IMR-90 (cell line): ENCODE measurements at regions not wholly inside any gene's neighbourhood (a gene's known extent, or its start where the extent isn't known, plus 50 kb on each side); places are given as distances from the start of the nearest gene placed in this dataset.

Source experiments
- ATAC-seq: fragments of 200-7000 bp; cut with Tn5 transposase; 2 replicates; pipeline ENCODE4 v1.9.1; 2020; ENCODE audit warnings: low read depth, mild to moderate bottlenecking, moderate library complexity
- BruUV-seq: library from RNA; stranded (reverse); fragments of 400-500 nt; replicated peaks from 2 replicates; lab custom pipeline; 2021; lab: Mats Ljungman, UMichigan
- CTCF ChIA-PET: fragments of 300-600 bp; formaldehyde crosslinking; extraction: SDS; loops from one replicate; lab custom pipeline; 2021; ENCODE audit warnings: antibody characterized with exemption; lab: Yijun Ruan, JAX
- POLR2A ChIA-PET: fragments of 300-600 bp; sonication (Branson Sonifier 250); formaldehyde crosslinking; loops from one replicate; lab custom pipeline; 2022; ENCODE audit warnings: antibody characterized with exemption; ENCODE audit not compliant: unreplicated experiment; lab: Charles Lee
- DNase-seq: peaks from one replicate; pipeline ENCODE4 v3.0.0; 2013
- H2AFZ ChIP-seq: replicated peaks from 2 replicates; pipeline ENCODE3; 2013; ENCODE audit warnings: low read length, mild to moderate bottlenecking; ENCODE audit not compliant: poor library complexity
- H2AK5ac ChIP-seq: 2 replicates; pipeline ENCODE4 v1.6.1; 2013; ENCODE audit warnings: low read depth, low read length, inconsistent platforms
- H2AK9ac ChIP-seq: replicated peaks from 2 replicates; pipeline ENCODE3; 2013; ENCODE audit warnings: mild to moderate bottlenecking, low read depth, low read length, moderate library complexity; ENCODE audit not compliant: poor library complexity
- H2BK120ac ChIP-seq: 2 replicates; pipeline ENCODE4 v1.6.1; 2013; ENCODE audit warnings: low read depth, low read length, inconsistent platforms
- H2BK15ac ChIP-seq: 3 replicates; pipeline ENCODE4 v1.6.1; 2013; ENCODE audit warnings: low read depth, low read length, inconsistent platforms
- H2BK20ac ChIP-seq: 2 replicates; pipeline ENCODE4 v1.6.1; 2013; ENCODE audit warnings: low read depth, mild to moderate bottlenecking, inconsistent platforms, low read length, moderate library complexity
- H2BK5ac ChIP-seq: 2 replicates; pipeline ENCODE4 v1.6.1; 2013; ENCODE audit warnings: mild to moderate bottlenecking, low read depth, low read length, inconsistent platforms; ENCODE audit not compliant: poor library complexity, severe bottlenecking
- H3K14ac ChIP-seq: replicated peaks from 2 replicates; pipeline ENCODE4 v1.6.1; 2013; ENCODE audit warnings: low read depth, low read length, inconsistent platforms
- H3K18ac ChIP-seq: 2 replicates; pipeline ENCODE4 v1.6.1; 2013; ENCODE audit warnings: low read depth, low read length, control low read depth
- H3K23ac ChIP-seq: 2 replicates; pipeline ENCODE4 v1.6.1; 2013; ENCODE audit warnings: low read depth, low read length, inconsistent platforms
- H3K27ac ChIP-seq: 2 replicates; pipeline ENCODE4 v1.5.1; 2013; ENCODE audit warnings: mild to moderate bottlenecking, control low read depth, low read length; ENCODE audit not compliant: insufficient read depth
- H3K27me3 ChIP-seq: 2 replicates; pipeline ENCODE4 v1.6.1; 2013; ENCODE audit warnings: low read length; ENCODE audit not compliant: control insufficient read depth, insufficient read depth
- H3K36me3 ChIP-seq: 2 replicates; pipeline ENCODE4 v1.6.1; 2013; ENCODE audit warnings: low read length, mixed read lengths; ENCODE audit not compliant: control insufficient read depth, insufficient read depth
- H3K4ac ChIP-seq: 2 replicates; pipeline ENCODE4 v1.6.1; 2013; ENCODE audit warnings: low read depth, low read length, inconsistent platforms
- H3K4me1 ChIP-seq: 2 replicates; pipeline ENCODE4 v1.6.1; 2013; ENCODE audit warnings: low read length, mixed read lengths; ENCODE audit not compliant: control insufficient read depth, insufficient read depth
- H3K4me2 ChIP-seq: 2 replicates; pipeline ENCODE4 v1.6.1; 2013; ENCODE audit warnings: low read depth, mild to moderate bottlenecking, control low read depth, low read length, moderate library complexity
- H3K4me3 ChIP-seq: 2 replicates; pipeline ENCODE4 v1.5.1; 2013; ENCODE audit warnings: low read depth, mild to moderate bottlenecking, control low read depth, low read length, moderate library complexity; ENCODE audit not compliant: insufficient read depth
- H3K56ac ChIP-seq: 2 replicates; pipeline ENCODE4 v1.6.1; 2013; ENCODE audit warnings: low read length, inconsistent platforms; ENCODE audit not compliant: insufficient read depth; ENCODE audit errors: extremely low read depth
- H3K79me1 ChIP-seq, 2 experiments: 2 replicates each; pipeline ENCODE4 v1.6.1; 2013; ENCODE audit warnings: low read length in 2 of 2, inconsistent platforms in 1 of 2, low read depth in 1 of 2
- H3K9ac ChIP-seq: 2 replicates; pipeline ENCODE4 v1.6.1; 2013; ENCODE audit warnings: low read depth, low read length, control low read depth
- H3K9me1 ChIP-seq: 2 replicates; pipeline ENCODE4 v1.6.1; 2013; ENCODE audit warnings: low read length, inconsistent platforms; ENCODE audit not compliant: insufficient read depth
- H3K9me3 ChIP-seq: 2 replicates; pipeline ENCODE4 v1.6.1; 2013; ENCODE audit warnings: low read length; ENCODE audit not compliant: control insufficient read depth, insufficient read depth
- H4K20me1 ChIP-seq: 2 replicates; pipeline ENCODE4 v1.6.1; 2013; ENCODE audit warnings: low read length, inconsistent platforms; ENCODE audit not compliant: insufficient read depth
- H4K5ac ChIP-seq: 2 replicates; pipeline ENCODE4 v1.6.1; 2013; ENCODE audit warnings: mild to moderate bottlenecking, low read depth, low read length, control low read depth
- H4K8ac ChIP-seq, 2 experiments: 2 replicates each; pipeline ENCODE4 v1.6.1; 2013; ENCODE audit warnings: low read depth in 2 of 2, low read length in 2 of 2, control low read depth in 1 of 2, inconsistent platforms in 1 of 2
- H4K91ac ChIP-seq: 2 replicates; pipeline ENCODE4 v1.6.1; 2013; ENCODE audit warnings: low read depth, low read length, inconsistent platforms; ENCODE audit not compliant: insufficient read depth
- BHLHE40 ChIP-seq: fragments of 150-350 bp; IDR thresholded peaks from 2 replicates; pipeline ENCODE4 v1.6.1; 2016; ENCODE audit warnings: mild to moderate bottlenecking, low read depth, low read length
- CEBPB ChIP-seq: IDR thresholded peaks from 2 replicates; pipeline ENCODE4 v1.6.1; 2012; ENCODE audit warnings: low read depth, low read length, improper control_type of control experiment
- CHD1 ChIP-seq: IDR thresholded peaks from 2 replicates; pipeline ENCODE4 v1.6.1; 2012; ENCODE audit warnings: low read depth, low read length, improper control_type of control experiment
- CTCF ChIP-seq: conservative IDR thresholded peaks from 2 replicates; pipeline ENCODE4 v1.5.1; 2012; ENCODE audit warnings: mild to moderate bottlenecking, low read depth, low read length, improper control_type of control experiment
- ELK1 ChIP-seq: fragments of 150-350 bp; IDR thresholded peaks from 2 replicates; pipeline ENCODE4 v1.6.1; 2016; ENCODE audit warnings: low read depth, mild to moderate bottlenecking, low read length, moderate library complexity, borderline replicate concordance
- FOS ChIP-seq: fragments of 150-350 bp; IDR thresholded peaks from 2 replicates; pipeline ENCODE4 v1.6.1; 2016; ENCODE audit warnings: low read depth, low read length
- MAFK ChIP-seq: IDR thresholded peaks from 2 replicates; pipeline ENCODE4 v1.6.1; 2012; ENCODE audit warnings: low read depth, low read length, improper control_type of control experiment
- MAZ ChIP-seq: IDR thresholded peaks from 2 replicates; pipeline ENCODE4 v1.6.1; 2012; ENCODE audit warnings: low read depth, mild to moderate bottlenecking, low read length, improper control_type of control experiment, moderate library complexity, borderline replicate concordance
- MXI1 ChIP-seq: IDR thresholded peaks from 2 replicates; pipeline ENCODE4 v1.6.1; 2012; ENCODE audit warnings: low read depth, mild to moderate bottlenecking, low read length, moderate library complexity, borderline replicate concordance
- POLR2A ChIP-seq: IDR thresholded peaks from 2 replicates; pipeline ENCODE4 v1.6.1; 2012; ENCODE audit warnings: mild to moderate bottlenecking, low read depth, low read length
- RAD21 ChIP-seq: IDR thresholded peaks from 2 replicates; pipeline ENCODE4 v1.6.1; 2012; ENCODE audit warnings: low read length, improper control_type of control experiment
- RCOR1 ChIP-seq: IDR thresholded peaks from 2 replicates; pipeline ENCODE4 v1.6.1; 2012; ENCODE audit warnings: mild to moderate bottlenecking, low read length, improper control_type of control experiment; ENCODE audit not compliant: insufficient replicate concordance
- RFX5 ChIP-seq: IDR thresholded peaks from 2 replicates; pipeline ENCODE4 v1.8.0; 2012; ENCODE audit warnings: low read depth, mild to moderate bottlenecking, low read length, moderate library complexity
- SMC3 ChIP-seq: fragments of 150-350 bp; IDR thresholded peaks from 2 replicates; pipeline ENCODE4 v1.6.1; 2016; ENCODE audit warnings: low read depth, mild to moderate bottlenecking, antibody characterized with exemption, low read length, moderate library complexity
- USF2 ChIP-seq: fragments of 150-350 bp; IDR thresholded peaks from 2 replicates; pipeline ENCODE4 v1.6.1; 2017; ENCODE audit warnings: mild to moderate bottlenecking, antibody characterized with exemption, low read length, low read depth
- WGBS, 2 experiments: methylation state at CpG; one replicate each; pipeline versions ENCODE4 v1.1.5 to v1.1.7; 2013; ENCODE audit warnings: missing lambda C conversion rate in 2 of 2; ENCODE audit not compliant: insufficient read length in 1 of 2; ENCODE audit errors: extremely low coverage in 2 of 2; 5-methylcytosine and 5-hydroxymethylcytosine counted together
- dilution Hi-C: fragments of 300-500 bp; cut with HindIII; formaldehyde crosslinking; loops from one replicate; pipeline ENCODE4 v1.14.3; 2018; ENCODE audit warnings: low sequenced_read_pairs; ENCODE audit not compliant: unreplicated experiment
- in situ Hi-C: fragments of 300-500 bp; cut with MboI; formaldehyde crosslinking; loops from 3 replicates; pipeline ENCODE4 v1.14.3; 2019; ENCODE audit warnings: low sequenced_read_pairs, inconsistent platforms, mixed read lengths
- intact Hi-C: fragments of 100-400 bp; cut with micrococcal nuclease; formaldehyde crosslinking; loops from 2 replicates; pipeline ENCODE4 v1.10.0; 2022

- Histone ChIP-seq H3K56ac (no peak overlapping the region), H3K23ac (no peak overlapping the region), H2AK9ac (no peak overlapping the region), H2BK120ac (no peak overlapping the region), H3K36me3 (no peaks in the 10 kb centered on the region), H3K27me3 (no peaks in the 10 kb centered on the region), H2AK5ac (no peak overlapping the region), H3K4me1 (no peaks in the 10 kb centered on the region), H2BK15ac (no peak overlapping the region), H3K9me3 (no peaks in the 10 kb centered on the region), H2AFZ (no peak overlapping the region), H3K9ac (no peak overlapping the region), H3K4me3 (no peak overlapping the region), H3K14ac (no peak overlapping the region), H3K4ac (no peak overlapping the region), H3K9me1 (no peaks in the 10 kb centered on the region), H3K79me1 (no peaks in the 10 kb centered on the region), H4K91ac (no peak overlapping the region), H2BK5ac (no peak overlapping the region), H4K5ac (no peak overlapping the region), H3K27ac (no peak overlapping the region), H4K8ac (no peak overlapping the region), H3K4me2 (no peak overlapping the region), H2BK20ac (no peak overlapping the region), H3K18ac (no peak overlapping the region), H4K20me1 (no peaks in the 10 kb centered on the region)
- in situ Hi-C loops (no loop called here), intact Hi-C loops (no loop called here), dilution Hi-C loops (no loop called here)
- WGBS, 2 experiments: no CpG with 5 or more reads among the region's 3 CpGs
- POLR2A ChIA-PET: no interaction called here
- ATAC-seq (no peak), DNase-seq (no peak)
- BruUV-seq: no TSS peak
- CTCF ChIA-PET: no interaction called here
- TF ChIP-seq ELK1 (no peak), CHD1 (no peak), RFX5 (no peak), MAFK (no peak), MXI1 (no peak), RAD21 (no peak), MAZ (no peak), USF2 (no peak), CEBPB (no peak), BHLHE40 (no peak), POLR2A (no peak), RCOR1 (no peak), SMC3 (no peak), CTCF (no peak), FOS (no peak)
Observed at GRCh38 chr5:25646421-25647341, 1001.9 kb upstream of the CDH10 start.
